ENCODE measurements at regions not wholly inside any gene's neighbourhood (a gene's known extent, or its start where the extent isn't known, plus 50 kb on each side); places are given as distances from the start of the nearest gene placed in this dataset.

GRCh38 chr3:40720863-40721262 is 196.1 kb downstream of the ZNF621 start:
- DNase-seq (no peak), ATAC-seq (ENCODE audit: insufficient read depth, low FRiP score) (no peak)
- Histone ChIP-seq H3K9me3 (ENCODE audit: control insufficient read depth in 4 of 4, insufficient read depth in 3 of 4, low read length in 3 of 4) (no peaks in the 10 kb centered on the region), H3K4me1 (ENCODE audit: control insufficient read depth in 5 of 5, insufficient read depth in 5 of 5, low read length in 5 of 5) (peaks cover 0 to 2% (median 0%) of the 10 kb centered on the region in 5 donors), H3K9ac (ENCODE audit: insufficient read depth in 1 of 2, low read length in 2 of 2) (no peak overlapping the region), H3K27me3 (ENCODE audit: control insufficient read depth in 3 of 3, insufficient read depth in 3 of 3, low read length in 2 of 3) (no peaks in the 10 kb centered on the region), H3K36me3 (ENCODE audit: control insufficient read depth in 4 of 4, insufficient read depth in 4 of 4, low read length in 4 of 4) (no peaks in the 10 kb centered on the region), H3K4me3 (no peak overlapping the region), H3K27ac (ENCODE audit: low read depth in 1 of 2, low read length in 1 of 2) (no peak overlapping the region)
- WGBS, 2 donors = 90 to 95% methylated on average over 3 of the region's 3 CpGs
- TF ChIP-seq, protein P1, sequence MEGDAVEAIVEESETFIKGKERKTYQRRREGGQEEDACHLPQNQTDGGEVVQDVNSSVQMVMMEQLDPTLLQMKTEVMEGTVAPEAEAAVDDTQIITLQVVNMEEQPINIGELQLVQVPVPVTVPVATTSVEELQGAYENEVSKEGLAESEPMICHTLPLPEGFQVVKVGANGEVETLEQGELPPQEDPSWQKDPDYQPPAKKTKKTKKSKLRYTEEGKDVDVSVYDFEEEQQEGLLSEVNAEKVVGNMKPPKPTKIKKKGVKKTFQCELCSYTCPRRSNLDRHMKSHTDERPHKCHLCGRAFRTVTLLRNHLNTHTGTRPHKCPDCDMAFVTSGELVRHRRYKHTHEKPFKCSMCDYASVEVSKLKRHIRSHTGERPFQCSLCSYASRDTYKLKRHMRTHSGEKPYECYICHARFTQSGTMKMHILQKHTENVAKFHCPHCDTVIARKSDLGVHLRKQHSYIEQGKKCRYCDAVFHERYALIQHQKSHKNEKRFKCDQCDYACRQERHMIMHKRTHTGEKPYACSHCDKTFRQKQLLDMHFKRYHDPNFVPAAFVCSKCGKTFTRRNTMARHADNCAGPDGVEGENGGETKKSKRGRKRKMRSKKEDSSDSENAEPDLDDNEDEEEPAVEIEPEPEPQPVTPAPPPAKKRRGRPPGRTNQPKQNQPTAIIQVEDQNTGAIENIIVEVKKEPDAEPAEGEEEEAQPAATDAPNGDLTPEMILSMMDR (IDR thresholded peaks at IDR 0.05; ENCODE audit: control extremely low read depth, extremely low read depth) = no peak

GRCh38 chr3:40723083-40723660 is 198.4 kb downstream of the ZNF621 start:
- H3K4me3 ChIP-seq = no peak overlapping the region
- H3K9me3 ChIP-seq (ENCODE audit: control insufficient read depth in 4 of 4, insufficient read depth in 3 of 4, low read length in 3 of 4) = peaks cover 0 to 2% (median 0%) of the 10 kb centered on the region in 4 donors
- no peak for ATAC-seq (ENCODE audit: insufficient read depth, low FRiP score)
- TF ChIP-seq, protein P1 (IDR thresholded peaks at IDR 0.05; ENCODE audit: control extremely low read depth, extremely low read depth) = no peak
- no peaks in the 10 kb centered on the region for H3K27me3 ChIP-seq (ENCODE audit: control insufficient read depth in 3 of 3, insufficient read depth in 3 of 3, low read length in 2 of 3)
- no peaks in the 10 kb centered on the region for H3K36me3 ChIP-seq (ENCODE audit: control insufficient read depth in 4 of 4, insufficient read depth in 4 of 4, low read length in 4 of 4)
- DNase-seq = no peak
- no peak overlapping the region for H3K27ac ChIP-seq (ENCODE audit: low read depth in 1 of 2, low read length in 1 of 2)
- H3K9ac ChIP-seq (ENCODE audit: insufficient read depth in 1 of 2, low read length in 2 of 2) = no peak overlapping the region
- peaks cover 0 to 2% (median 0%) of the 10 kb centered on the region in 5 donors for H3K4me1 ChIP-seq (ENCODE audit: control insufficient read depth in 5 of 5, insufficient read depth in 5 of 5, low read length in 5 of 5)

GRCh38 chr3:40725031-40725430 is 200.3 kb downstream of the ZNF621 start:
- no peak for DNase-seq
- no peaks in the 10 kb centered on the region for H3K36me3 ChIP-seq (ENCODE audit: control insufficient read depth in 4 of 4, insufficient read depth in 4 of 4, low read length in 4 of 4)
- ATAC-seq (ENCODE audit: insufficient read depth, low FRiP score) = no peak
- TF ChIP-seq, protein P1 (IDR thresholded peaks at IDR 0.05; ENCODE audit: control extremely low read depth, extremely low read depth) = no peak
- no peak overlapping the region for H3K9ac ChIP-seq (ENCODE audit: insufficient read depth in 1 of 2, low read length in 2 of 2)
- H3K27me3 ChIP-seq (ENCODE audit: control insufficient read depth in 3 of 3, insufficient read depth in 3 of 3, low read length in 2 of 3) = no peaks in the 10 kb centered on the region
- peaks cover 0 to 2% (median 0%) of the 10 kb centered on the region in 5 donors for H3K4me1 ChIP-seq (ENCODE audit: control insufficient read depth in 5 of 5, insufficient read depth in 5 of 5, low read length in 5 of 5)
- no peak overlapping the region for H3K27ac ChIP-seq (ENCODE audit: low read depth in 1 of 2, low read length in 1 of 2)
- H3K4me3 ChIP-seq = no peak overlapping the region
- peaks cover 0 to 7% (median under 1%) of the 10 kb centered on the region in 4 donors for H3K9me3 ChIP-seq (ENCODE audit: control insufficient read depth in 4 of 4, insufficient read depth in 3 of 4, low read length in 3 of 4)

GRCh38 chr3:40731445-40731844 is 206.7 kb downstream of the ZNF621 start:
- no peak overlapping the region for H3K4me3 ChIP-seq
- H3K27ac ChIP-seq (ENCODE audit: low read depth in 1 of 2, low read length in 1 of 2) = no peak overlapping the region
- no peaks in the 10 kb centered on the region for H3K4me1 ChIP-seq (ENCODE audit: control insufficient read depth in 5 of 5, insufficient read depth in 5 of 5, low read length in 5 of 5)
- TF ChIP-seq, protein P1 (IDR thresholded peaks at IDR 0.05; ENCODE audit: control extremely low read depth, extremely low read depth) = no peak
- peaks cover 0 to 7% (median 4%) of the 10 kb centered on the region in 4 donors for H3K9me3 ChIP-seq (ENCODE audit: control insufficient read depth in 4 of 4, insufficient read depth in 3 of 4, low read length in 3 of 4)
- H3K36me3 ChIP-seq (ENCODE audit: control insufficient read depth in 4 of 4, insufficient read depth in 4 of 4, low read length in 4 of 4) = no peaks in the 10 kb centered on the region
- ATAC-seq (ENCODE audit: insufficient read depth, low FRiP score) (no peak), DNase-seq (no peak)
- WGBS, 2 donors = 79 to 85% methylated on average over 1 of the region's 1 CpG
- H3K27me3 ChIP-seq (ENCODE audit: control insufficient read depth in 3 of 3, insufficient read depth in 3 of 3, low read length in 2 of 3) = no peaks in the 10 kb centered on the region
- H3K9ac ChIP-seq (ENCODE audit: insufficient read depth in 1 of 2, low read length in 2 of 2) = no peak overlapping the region

All from lung (tissue), 11 donors.